HL-60 (cell line): ENCODE measurements at regions not wholly inside any gene's neighbourhood (a gene's known extent, or its start where the extent isn't known, plus 50 kb on each side); places are given as distances from the start of the nearest gene placed in this dataset.
"Not testable (repeated sequence)": the region's sequence is repeated elsewhere in the genome, so short reads cannot be mapped to it uniquely, and the experiment has no call there.

Source experiments
- DNase-seq, 2 experiments: peaks; one replicate each; pipeline ENCODE4 v3.0.0-alpha.2; 2010 to 2020; ENCODE audit warnings: low read depth in 1 of 2, low spot score in 1 of 2
- H3K27ac ChIP-seq: fragments of 250-450 bp; sonication (Bioruptor Pico); replicated peaks from 2 replicates; pipeline ENCODE4 v1.5.1; 2020; ENCODE audit warnings: mild to moderate bottlenecking, moderate library complexity
- H3K27me3 ChIP-seq: fragments of 250-450 bp; sonication (Bioruptor Pico); 2 replicates; pipeline ENCODE4 v1.5.1; 2021; ENCODE audit warnings: mild to moderate bottlenecking, moderate library complexity; ENCODE audit not compliant: insufficient read depth, poor library complexity, severe bottlenecking
- H3K4me3 ChIP-seq: replicated peaks from 2 replicates; pipeline ENCODE4 v1.5.1; 2011; ENCODE audit warnings: mild to moderate bottlenecking, control low read depth, low read length; ENCODE audit not compliant: insufficient read depth
- GABPA ChIP-seq: IDR thresholded peaks from 2 replicates; pipeline ENCODE4 v1.6.1; 2012; ENCODE audit warnings: low read depth
- POLR2AphosphoS5 ChIP-seq: IDR thresholded peaks from 2 replicates; pipeline ENCODE4 v1.6.1; 2012; ENCODE audit warnings: low read depth
- SPI1 ChIP-seq: IDR thresholded peaks from 2 replicates; pipeline ENCODE4 v1.6.1; 2012; ENCODE audit warnings: low read depth, mild to moderate bottlenecking, borderline replicate concordance
- TF ChIP-seq, protein P1 (sequence below): IDR thresholded peaks from 2 replicates; pipeline ENCODE4 v1.6.1; 2012; ENCODE audit warnings: low read depth; ENCODE audit not compliant: insufficient replicate concordance
- TF ChIP-seq, protein P2 (sequence below): IDR thresholded peaks from one replicate; pipeline ENCODE4 v1.5.1; 2011; ENCODE audit warnings: low read length, control low read depth, inconsistent platforms; ENCODE audit not compliant: insufficient read depth

DNA sequence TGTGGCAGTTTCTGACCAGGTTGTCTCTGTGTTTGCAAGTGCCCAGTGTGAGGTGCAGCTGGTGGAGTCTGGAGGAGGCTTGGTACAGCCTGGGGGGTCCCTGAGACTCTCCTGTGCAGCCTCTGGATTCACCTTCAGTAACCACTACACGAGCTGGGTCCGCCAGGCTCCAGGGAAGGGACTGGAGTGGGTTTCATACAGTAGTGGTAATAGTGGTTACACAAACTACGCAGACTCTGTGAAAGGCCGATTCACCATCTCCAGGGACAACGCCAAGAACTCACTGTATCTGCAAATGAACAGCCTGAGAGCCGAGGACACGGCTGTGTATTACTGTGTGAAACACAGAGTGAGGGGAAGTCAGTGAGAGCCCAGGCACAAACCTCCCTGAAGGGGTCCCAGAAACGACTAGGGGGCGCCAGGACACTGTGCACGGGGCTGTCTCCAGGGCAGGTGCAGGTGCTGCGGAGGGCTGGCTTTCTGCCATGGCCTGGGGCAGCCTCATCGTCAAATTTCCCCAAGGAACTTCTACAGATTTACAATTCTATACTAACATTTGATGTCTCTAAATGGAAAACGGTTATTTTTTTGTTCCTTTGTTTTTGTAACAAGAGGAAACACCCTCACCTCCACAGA lies 187.0 kb upstream of the TP53TG3D start:
- not testable (repeated sequence) for H3K4me3 ChIP-seq, H3K27me3 ChIP-seq, DNase-seq, H3K27ac ChIP-seq

DNA sequence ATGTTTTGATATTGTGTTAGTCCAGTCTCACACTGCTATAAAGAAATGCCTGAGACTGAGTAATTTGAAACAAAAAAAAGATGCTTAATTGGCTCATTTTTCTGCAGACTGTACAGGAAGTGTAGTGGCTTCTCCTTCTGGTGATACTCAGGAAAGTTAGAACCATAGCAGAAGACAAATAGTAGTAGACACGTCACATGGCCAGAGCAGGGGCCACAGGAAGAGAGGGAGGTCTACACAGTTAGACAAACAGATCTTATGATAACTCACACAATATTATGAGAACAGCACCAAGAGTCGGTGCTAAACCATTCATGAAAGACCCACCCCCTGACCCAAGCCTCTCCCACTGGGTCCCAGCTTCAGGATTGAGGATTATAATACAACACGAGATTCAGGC lies 181.5 kb upstream of the TP53TG3D start:
- H3K27ac ChIP-seq, DNase-seq, H3K27me3 ChIP-seq, H3K4me3 ChIP-seq: not testable (repeated sequence)

DNA sequence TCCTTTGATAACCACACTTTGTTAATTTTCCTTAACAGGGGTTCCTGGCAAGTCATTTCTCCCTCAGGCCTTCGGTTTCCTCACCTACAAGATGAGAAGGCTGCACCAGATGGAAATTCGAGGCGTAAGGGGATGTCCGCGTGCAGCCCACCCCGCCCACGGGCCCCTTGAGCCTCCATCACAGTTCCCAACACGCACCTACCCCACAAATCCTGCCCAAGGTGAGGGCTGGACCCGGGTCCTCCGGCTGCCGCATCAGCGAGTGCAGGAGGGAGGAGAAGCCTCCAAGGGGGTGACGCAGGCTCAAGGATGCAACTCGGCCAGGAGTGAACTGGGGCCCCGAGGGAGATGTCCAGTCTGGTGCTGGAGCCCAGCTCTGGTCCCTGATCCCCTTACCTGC lies 169.2 kb upstream of the TP53TG3D start:
- not testable (repeated sequence) for H3K4me3 ChIP-seq, H3K27ac ChIP-seq, DNase-seq, H3K27me3 ChIP-seq

DNA sequence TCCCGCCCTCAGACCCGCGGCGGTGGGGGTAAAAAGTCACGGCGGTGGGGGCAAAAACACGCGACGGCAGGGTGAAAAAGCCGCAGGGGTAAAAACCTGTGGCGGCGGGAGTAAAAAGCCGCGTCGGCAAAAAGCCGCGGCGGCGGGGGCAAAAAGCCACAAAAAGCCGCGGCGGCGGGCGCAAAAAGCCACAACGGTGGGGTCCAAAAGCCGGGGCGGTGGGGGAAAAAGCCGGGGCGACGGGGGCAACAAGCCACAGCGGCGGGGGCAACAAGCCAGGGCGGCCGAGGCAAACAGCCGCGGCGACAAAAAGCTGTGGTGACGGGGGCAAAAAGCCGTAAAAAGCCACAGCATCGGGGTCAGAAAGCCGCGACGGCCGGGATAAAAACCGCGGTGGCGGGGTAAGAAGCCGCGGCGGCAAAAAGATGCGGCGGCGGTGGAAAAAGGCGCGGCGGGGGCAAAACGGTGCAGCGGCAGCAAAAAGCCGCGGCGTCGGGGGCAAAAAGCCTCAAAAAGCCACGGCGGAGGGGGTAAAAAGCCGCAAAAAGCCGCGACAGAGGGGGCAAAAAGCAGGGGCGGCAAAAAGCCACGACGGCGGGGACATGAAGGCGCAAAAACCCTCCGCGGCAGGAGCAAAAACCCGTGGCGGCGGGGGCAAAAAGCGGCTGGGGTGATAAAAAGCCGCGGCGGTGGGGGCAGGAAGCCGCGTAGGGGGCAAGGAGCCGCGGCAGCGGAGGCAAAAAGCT lies 168.3 kb upstream of the TP53TG3D start:
- H3K4me3 ChIP-seq, H3K27me3 ChIP-seq, H3K27ac ChIP-seq, DNase-seq: not testable (repeated sequence)

DNA sequence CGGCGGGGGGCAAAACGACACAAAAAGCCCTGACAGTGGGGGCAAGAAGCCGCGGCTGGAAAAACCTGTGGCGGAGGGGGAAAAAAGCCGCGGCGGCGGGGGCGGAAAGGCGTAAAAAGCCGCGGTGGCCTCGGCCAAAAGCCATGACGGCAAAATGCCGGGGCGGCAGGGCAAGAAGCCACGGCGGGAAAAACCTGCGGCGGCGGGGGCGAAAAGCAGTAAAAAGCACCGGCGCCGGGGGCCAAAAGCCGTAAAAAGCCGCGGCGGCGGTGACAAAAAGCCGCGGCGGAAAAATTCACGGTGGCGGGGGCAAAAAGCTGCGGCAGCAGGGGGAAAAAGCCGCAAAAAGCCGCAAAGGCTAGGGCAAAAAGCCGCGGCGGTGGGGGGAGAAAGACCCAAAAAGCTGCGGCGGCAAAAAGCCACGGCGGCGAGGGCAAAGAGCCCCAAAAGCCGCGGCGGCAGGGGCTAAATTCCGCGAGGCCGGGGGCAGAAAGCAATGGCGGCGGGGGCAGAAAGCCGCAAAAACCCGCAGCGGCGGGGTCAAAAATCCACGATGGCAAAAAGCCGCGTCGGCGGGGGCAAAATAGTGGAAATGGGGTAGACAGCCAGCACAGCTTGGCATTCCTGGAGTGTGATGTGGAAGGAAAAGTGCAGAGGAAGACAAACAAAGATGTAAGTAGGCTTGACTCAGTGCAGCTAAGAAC lies 167.5 kb upstream of the TP53TG3D start:
- H3K4me3 ChIP-seq, DNase-seq, H3K27me3 ChIP-seq, H3K27ac ChIP-seq: not testable (repeated sequence)

DNA sequence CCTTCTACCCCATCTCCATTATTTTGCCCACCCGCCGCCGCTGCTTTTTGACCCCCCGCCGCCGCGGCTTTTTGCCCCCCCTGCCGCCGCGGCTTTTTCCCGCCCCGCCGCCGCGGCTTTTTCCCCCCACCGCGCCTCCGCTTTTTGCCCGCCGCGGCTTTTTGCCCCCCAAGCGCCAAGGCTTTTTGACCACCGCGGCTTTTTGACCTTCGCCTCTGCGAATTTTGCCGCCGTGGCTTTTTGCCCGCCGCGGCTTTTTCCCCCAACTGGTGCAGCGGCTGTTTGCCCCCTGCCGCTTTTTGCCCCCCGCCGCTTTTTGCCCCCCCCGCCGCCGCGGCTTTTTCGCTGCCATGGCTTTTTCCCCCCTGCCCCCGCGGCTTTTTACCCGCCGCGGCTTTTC lies 137.5 kb upstream of the TP53TG3D start:
- not testable (repeated sequence) for DNase-seq, H3K27me3 ChIP-seq, H3K27ac ChIP-seq
- peak overlapping the region; percentile 37 for H3K4me3 ChIP-seq

DNA sequence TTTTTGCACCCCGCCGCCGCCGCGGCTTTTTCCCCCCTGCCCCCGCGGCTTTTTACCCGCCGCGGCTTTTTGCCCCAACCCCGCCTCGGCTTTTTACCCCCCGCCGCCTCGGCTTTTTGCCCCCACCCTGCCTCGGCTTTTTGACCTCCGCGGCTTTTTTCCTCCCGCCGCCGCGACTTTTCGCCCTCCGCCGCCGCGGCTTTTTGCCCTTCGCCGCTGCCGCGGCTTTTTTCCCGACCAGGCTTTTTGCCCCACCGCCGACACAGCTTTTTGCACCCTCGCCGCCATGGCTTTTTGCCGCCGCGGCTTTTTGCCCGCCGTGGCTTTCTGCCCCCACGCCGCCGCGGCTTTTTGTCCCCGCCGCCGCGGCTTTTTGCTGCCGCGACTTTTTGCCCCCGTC lies 137.0 kb upstream of the TP53TG3D start:
- TF ChIP-seq POLR2AphosphoS5, result no peak
- TF ChIP-seq SPI1, result no peak
- TF ChIP-seq, protein P1, sequence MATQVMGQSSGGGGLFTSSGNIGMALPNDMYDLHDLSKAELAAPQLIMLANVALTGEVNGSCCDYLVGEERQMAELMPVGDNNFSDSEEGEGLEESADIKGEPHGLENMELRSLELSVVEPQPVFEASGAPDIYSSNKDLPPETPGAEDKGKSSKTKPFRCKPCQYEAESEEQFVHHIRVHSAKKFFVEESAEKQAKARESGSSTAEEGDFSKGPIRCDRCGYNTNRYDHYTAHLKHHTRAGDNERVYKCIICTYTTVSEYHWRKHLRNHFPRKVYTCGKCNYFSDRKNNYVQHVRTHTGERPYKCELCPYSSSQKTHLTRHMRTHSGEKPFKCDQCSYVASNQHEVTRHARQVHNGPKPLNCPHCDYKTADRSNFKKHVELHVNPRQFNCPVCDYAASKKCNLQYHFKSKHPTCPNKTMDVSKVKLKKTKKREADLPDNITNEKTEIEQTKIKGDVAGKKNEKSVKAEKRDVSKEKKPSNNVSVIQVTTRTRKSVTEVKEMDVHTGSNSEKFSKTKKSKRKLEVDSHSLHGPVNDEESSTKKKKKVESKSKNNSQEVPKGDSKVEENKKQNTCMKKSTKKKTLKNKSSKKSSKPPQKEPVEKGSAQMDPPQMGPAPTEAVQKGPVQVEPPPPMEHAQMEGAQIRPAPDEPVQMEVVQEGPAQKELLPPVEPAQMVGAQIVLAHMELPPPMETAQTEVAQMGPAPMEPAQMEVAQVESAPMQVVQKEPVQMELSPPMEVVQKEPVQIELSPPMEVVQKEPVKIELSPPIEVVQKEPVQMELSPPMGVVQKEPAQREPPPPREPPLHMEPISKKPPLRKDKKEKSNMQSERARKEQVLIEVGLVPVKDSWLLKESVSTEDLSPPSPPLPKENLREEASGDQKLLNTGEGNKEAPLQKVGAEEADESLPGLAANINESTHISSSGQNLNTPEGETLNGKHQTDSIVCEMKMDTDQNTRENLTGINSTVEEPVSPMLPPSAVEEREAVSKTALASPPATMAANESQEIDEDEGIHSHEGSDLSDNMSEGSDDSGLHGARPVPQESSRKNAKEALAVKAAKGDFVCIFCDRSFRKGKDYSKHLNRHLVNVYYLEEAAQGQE, result no peak
- TF ChIP-seq GABPA, result no peak
- TF ChIP-seq, protein P2, sequence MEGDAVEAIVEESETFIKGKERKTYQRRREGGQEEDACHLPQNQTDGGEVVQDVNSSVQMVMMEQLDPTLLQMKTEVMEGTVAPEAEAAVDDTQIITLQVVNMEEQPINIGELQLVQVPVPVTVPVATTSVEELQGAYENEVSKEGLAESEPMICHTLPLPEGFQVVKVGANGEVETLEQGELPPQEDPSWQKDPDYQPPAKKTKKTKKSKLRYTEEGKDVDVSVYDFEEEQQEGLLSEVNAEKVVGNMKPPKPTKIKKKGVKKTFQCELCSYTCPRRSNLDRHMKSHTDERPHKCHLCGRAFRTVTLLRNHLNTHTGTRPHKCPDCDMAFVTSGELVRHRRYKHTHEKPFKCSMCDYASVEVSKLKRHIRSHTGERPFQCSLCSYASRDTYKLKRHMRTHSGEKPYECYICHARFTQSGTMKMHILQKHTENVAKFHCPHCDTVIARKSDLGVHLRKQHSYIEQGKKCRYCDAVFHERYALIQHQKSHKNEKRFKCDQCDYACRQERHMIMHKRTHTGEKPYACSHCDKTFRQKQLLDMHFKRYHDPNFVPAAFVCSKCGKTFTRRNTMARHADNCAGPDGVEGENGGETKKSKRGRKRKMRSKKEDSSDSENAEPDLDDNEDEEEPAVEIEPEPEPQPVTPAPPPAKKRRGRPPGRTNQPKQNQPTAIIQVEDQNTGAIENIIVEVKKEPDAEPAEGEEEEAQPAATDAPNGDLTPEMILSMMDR, result no peak
- peaks cover 2% of the 10 kb centered on the region for H3K27me3 ChIP-seq
- H3K4me3 ChIP-seq, result peak overlapping the region; percentile 37
- H3K27ac ChIP-seq, result no peak overlapping the region
- DNase-seq, result no peak

DNA sequence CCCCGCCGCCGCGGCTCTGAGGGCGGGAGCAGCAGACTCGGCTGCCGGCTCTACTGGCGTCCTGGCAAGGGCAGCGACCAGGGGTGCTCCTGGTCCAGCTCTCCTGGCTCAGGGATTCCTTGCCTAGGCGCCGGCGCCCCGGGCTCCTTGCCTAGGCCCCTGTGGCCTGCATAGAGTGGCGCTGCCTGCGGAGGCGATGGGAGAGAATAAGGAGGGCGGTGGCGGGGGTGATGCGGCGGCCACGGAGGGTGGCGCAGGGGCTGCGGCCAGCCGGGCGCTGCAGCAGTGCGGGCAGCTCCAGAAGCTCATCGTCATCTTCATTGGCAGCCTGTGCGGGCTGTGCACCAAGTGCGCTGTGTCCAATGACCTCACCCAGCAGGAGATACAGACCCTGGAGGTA lies 136.6 kb upstream of the TP53TG3D start:
- not testable (repeated sequence) for H3K27me3 ChIP-seq
- H3K4me3 ChIP-seq, result peak overlapping the region; percentile 37; the same call in 1 of the 2 replicates

DNA sequence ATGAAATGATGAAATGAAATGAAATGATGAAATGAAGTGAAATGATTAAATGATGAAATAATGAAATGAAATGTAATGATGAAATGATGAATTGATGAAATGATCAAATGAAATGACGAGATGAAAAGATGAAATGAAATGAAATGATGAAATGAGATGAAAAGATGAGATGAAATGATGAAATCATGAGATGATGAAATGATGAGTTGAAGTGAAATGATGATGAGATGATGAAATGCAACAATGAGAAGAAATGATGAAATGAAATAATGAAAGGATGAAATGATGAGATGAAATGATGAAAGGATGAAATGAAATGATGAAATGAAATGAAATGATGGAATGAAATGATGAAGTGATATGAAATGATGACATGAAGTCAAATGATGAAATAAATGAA lies 132.7 kb upstream of the TP53TG3D start:
- DNase-seq, H3K27me3 ChIP-seq, H3K27ac ChIP-seq, H3K4me3 ChIP-seq: not testable (repeated sequence)

More for the DNA sequence above, 136.6 kb upstream of the TP53TG3D start:
- H3K27ac ChIP-seq, DNase-seq: not testable (repeated sequence)

DNA sequence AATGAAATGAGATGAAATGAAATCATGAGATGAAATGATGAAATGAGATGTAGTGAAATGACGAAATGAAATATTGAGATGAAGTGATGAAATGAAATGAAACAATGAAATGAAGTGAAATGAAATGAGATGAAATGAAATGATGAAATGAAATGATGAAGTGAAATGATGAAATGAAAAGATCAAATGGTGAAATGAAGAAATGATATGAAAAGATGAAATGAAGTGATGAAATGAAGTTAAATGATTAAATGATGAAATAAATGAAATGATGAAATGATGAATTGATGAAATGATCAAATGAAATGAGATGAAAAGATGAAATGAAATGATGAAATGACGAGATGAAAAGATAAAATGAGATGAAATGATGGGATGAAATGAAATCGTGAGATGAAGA lies 132.3 kb upstream of the TP53TG3D start:
- not testable (repeated sequence) for H3K4me3 ChIP-seq, H3K27me3 ChIP-seq, DNase-seq, H3K27ac ChIP-seq

DNA sequence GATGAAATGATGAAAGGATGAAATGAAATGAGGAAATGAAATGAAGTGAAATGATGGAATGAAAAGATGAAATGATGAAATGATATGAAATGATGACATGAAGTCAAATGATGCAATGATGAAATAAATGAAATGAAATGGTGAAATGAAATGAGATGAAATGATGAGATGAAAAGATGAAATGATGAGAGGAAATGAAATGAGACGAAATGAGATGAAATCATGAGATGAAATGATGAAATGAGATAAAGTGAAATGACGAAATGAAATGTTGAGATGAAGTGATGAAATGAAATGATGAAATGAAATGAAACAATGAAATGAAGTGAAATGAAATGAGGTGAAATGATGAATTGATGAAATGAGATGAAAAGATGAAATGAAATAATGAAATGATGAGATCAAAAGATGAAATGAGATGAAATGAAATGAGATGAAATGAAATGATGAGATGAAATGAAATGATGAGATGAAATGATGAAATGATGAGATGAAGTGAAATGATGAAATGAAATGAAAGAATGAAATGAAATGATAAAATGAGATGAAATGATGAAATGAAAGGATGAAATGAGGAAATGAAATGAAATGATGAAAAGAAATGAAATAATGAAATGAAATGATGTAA lies 131.7 kb upstream of the TP53TG3D start:
- H3K4me3 ChIP-seq, H3K27me3 ChIP-seq, DNase-seq, H3K27ac ChIP-seq: not testable (repeated sequence)
